IMR-90 (cell line): ENCODE measurements at regions not wholly inside any gene's neighbourhood (a gene's known extent, or its start where the extent isn't known, plus 50 kb on each side); places are given as distances from the start of the nearest gene placed in this dataset.

Source experiments
- ATAC-seq: fragments of 200-7000 bp; cut with Tn5 transposase; 2 replicates; pipeline ENCODE4 v1.9.1; 2020; ENCODE audit warnings: low read depth, mild to moderate bottlenecking, moderate library complexity
- BruUV-seq: library from RNA; stranded (reverse); fragments of 400-500 nt; replicated peaks from 2 replicates; lab custom pipeline; 2021; lab: Mats Ljungman, UMichigan
- CTCF ChIA-PET: fragments of 300-600 bp; formaldehyde crosslinking; extraction: SDS; loops from one replicate; lab custom pipeline; 2021; ENCODE audit warnings: antibody characterized with exemption; lab: Yijun Ruan, JAX
- POLR2A ChIA-PET: fragments of 300-600 bp; sonication (Branson Sonifier 250); formaldehyde crosslinking; loops from one replicate; lab custom pipeline; 2022; ENCODE audit warnings: antibody characterized with exemption; ENCODE audit not compliant: unreplicated experiment; lab: Charles Lee
- DNase-seq: peaks from one replicate; pipeline ENCODE4 v3.0.0; 2013
- H2AFZ ChIP-seq: replicated peaks from 2 replicates; pipeline ENCODE3; 2013; ENCODE audit warnings: low read length, mild to moderate bottlenecking; ENCODE audit not compliant: poor library complexity
- H2AK5ac ChIP-seq: 2 replicates; pipeline ENCODE4 v1.6.1; 2013; ENCODE audit warnings: low read depth, low read length, inconsistent platforms
- H2AK9ac ChIP-seq: replicated peaks from 2 replicates; pipeline ENCODE3; 2013; ENCODE audit warnings: mild to moderate bottlenecking, low read depth, low read length, moderate library complexity; ENCODE audit not compliant: poor library complexity
- H2BK120ac ChIP-seq: 2 replicates; pipeline ENCODE4 v1.6.1; 2013; ENCODE audit warnings: low read depth, low read length, inconsistent platforms
- H2BK15ac ChIP-seq: 3 replicates; pipeline ENCODE4 v1.6.1; 2013; ENCODE audit warnings: low read depth, low read length, inconsistent platforms
- H2BK20ac ChIP-seq: 2 replicates; pipeline ENCODE4 v1.6.1; 2013; ENCODE audit warnings: low read depth, mild to moderate bottlenecking, inconsistent platforms, low read length, moderate library complexity
- H2BK5ac ChIP-seq: 2 replicates; pipeline ENCODE4 v1.6.1; 2013; ENCODE audit warnings: mild to moderate bottlenecking, low read depth, low read length, inconsistent platforms; ENCODE audit not compliant: poor library complexity, severe bottlenecking
- H3K14ac ChIP-seq: replicated peaks from 2 replicates; pipeline ENCODE4 v1.6.1; 2013; ENCODE audit warnings: low read depth, low read length, inconsistent platforms
- H3K18ac ChIP-seq: 2 replicates; pipeline ENCODE4 v1.6.1; 2013; ENCODE audit warnings: low read depth, low read length, control low read depth
- H3K23ac ChIP-seq: 2 replicates; pipeline ENCODE4 v1.6.1; 2013; ENCODE audit warnings: low read depth, low read length, inconsistent platforms
- H3K27ac ChIP-seq: 2 replicates; pipeline ENCODE4 v1.5.1; 2013; ENCODE audit warnings: mild to moderate bottlenecking, control low read depth, low read length; ENCODE audit not compliant: insufficient read depth
- H3K27me3 ChIP-seq: 2 replicates; pipeline ENCODE4 v1.6.1; 2013; ENCODE audit warnings: low read length; ENCODE audit not compliant: control insufficient read depth, insufficient read depth
- H3K36me3 ChIP-seq: 2 replicates; pipeline ENCODE4 v1.6.1; 2013; ENCODE audit warnings: low read length, mixed read lengths; ENCODE audit not compliant: control insufficient read depth, insufficient read depth
- H3K4ac ChIP-seq: 2 replicates; pipeline ENCODE4 v1.6.1; 2013; ENCODE audit warnings: low read depth, low read length, inconsistent platforms
- H3K4me1 ChIP-seq: 2 replicates; pipeline ENCODE4 v1.6.1; 2013; ENCODE audit warnings: low read length, mixed read lengths; ENCODE audit not compliant: control insufficient read depth, insufficient read depth
- H3K4me2 ChIP-seq: 2 replicates; pipeline ENCODE4 v1.6.1; 2013; ENCODE audit warnings: low read depth, mild to moderate bottlenecking, control low read depth, low read length, moderate library complexity
- H3K4me3 ChIP-seq: 2 replicates; pipeline ENCODE4 v1.5.1; 2013; ENCODE audit warnings: low read depth, mild to moderate bottlenecking, control low read depth, low read length, moderate library complexity; ENCODE audit not compliant: insufficient read depth
- H3K56ac ChIP-seq: 2 replicates; pipeline ENCODE4 v1.6.1; 2013; ENCODE audit warnings: low read length, inconsistent platforms; ENCODE audit not compliant: insufficient read depth; ENCODE audit errors: extremely low read depth
- H3K79me1 ChIP-seq, 2 experiments: 2 replicates each; pipeline ENCODE4 v1.6.1; 2013; ENCODE audit warnings: low read length in 2 of 2, inconsistent platforms in 1 of 2, low read depth in 1 of 2
- H3K9ac ChIP-seq: 2 replicates; pipeline ENCODE4 v1.6.1; 2013; ENCODE audit warnings: low read depth, low read length, control low read depth
- H3K9me1 ChIP-seq: 2 replicates; pipeline ENCODE4 v1.6.1; 2013; ENCODE audit warnings: low read length, inconsistent platforms; ENCODE audit not compliant: insufficient read depth
- H3K9me3 ChIP-seq: 2 replicates; pipeline ENCODE4 v1.6.1; 2013; ENCODE audit warnings: low read length; ENCODE audit not compliant: control insufficient read depth, insufficient read depth
- H4K20me1 ChIP-seq: 2 replicates; pipeline ENCODE4 v1.6.1; 2013; ENCODE audit warnings: low read length, inconsistent platforms; ENCODE audit not compliant: insufficient read depth
- H4K5ac ChIP-seq: 2 replicates; pipeline ENCODE4 v1.6.1; 2013; ENCODE audit warnings: mild to moderate bottlenecking, low read depth, low read length, control low read depth
- H4K8ac ChIP-seq, 2 experiments: 2 replicates each; pipeline ENCODE4 v1.6.1; 2013; ENCODE audit warnings: low read depth in 2 of 2, low read length in 2 of 2, control low read depth in 1 of 2, inconsistent platforms in 1 of 2
- H4K91ac ChIP-seq: 2 replicates; pipeline ENCODE4 v1.6.1; 2013; ENCODE audit warnings: low read depth, low read length, inconsistent platforms; ENCODE audit not compliant: insufficient read depth
- MAFK ChIP-seq: IDR thresholded peaks from 2 replicates; pipeline ENCODE4 v1.6.1; 2012; ENCODE audit warnings: low read depth, low read length, improper control_type of control experiment
- MXI1 ChIP-seq: IDR thresholded peaks from 2 replicates; pipeline ENCODE4 v1.6.1; 2012; ENCODE audit warnings: low read depth, mild to moderate bottlenecking, low read length, moderate library complexity, borderline replicate concordance
- USF2 ChIP-seq: fragments of 150-350 bp; IDR thresholded peaks from 2 replicates; pipeline ENCODE4 v1.6.1; 2017; ENCODE audit warnings: mild to moderate bottlenecking, antibody characterized with exemption, low read length, low read depth
- WGBS, 2 experiments: methylation state at CpG; one replicate each; pipeline versions ENCODE4 v1.1.5 to v1.1.7; 2013; ENCODE audit warnings: missing lambda C conversion rate in 2 of 2; ENCODE audit not compliant: insufficient read length in 1 of 2; ENCODE audit errors: extremely low coverage in 2 of 2; 5-methylcytosine and 5-hydroxymethylcytosine counted together
- dilution Hi-C: fragments of 300-500 bp; cut with HindIII; formaldehyde crosslinking; loops from one replicate; pipeline ENCODE4 v1.14.3; 2018; ENCODE audit warnings: low sequenced_read_pairs; ENCODE audit not compliant: unreplicated experiment
- in situ Hi-C: fragments of 300-500 bp; cut with MboI; formaldehyde crosslinking; loops from 3 replicates; pipeline ENCODE4 v1.14.3; 2019; ENCODE audit warnings: low sequenced_read_pairs, inconsistent platforms, mixed read lengths
- intact Hi-C: fragments of 100-400 bp; cut with micrococcal nuclease; formaldehyde crosslinking; loops from 2 replicates; pipeline ENCODE4 v1.10.0; 2022
- TF ChIP-seq, protein P1 (sequence below): fragments of 150-350 bp; IDR thresholded peaks from 2 replicates; pipeline ENCODE4 v1.6.1; 2016; ENCODE audit warnings: low read depth, mild to moderate bottlenecking, low read length, moderate library complexity, borderline replicate concordance

DNA sequence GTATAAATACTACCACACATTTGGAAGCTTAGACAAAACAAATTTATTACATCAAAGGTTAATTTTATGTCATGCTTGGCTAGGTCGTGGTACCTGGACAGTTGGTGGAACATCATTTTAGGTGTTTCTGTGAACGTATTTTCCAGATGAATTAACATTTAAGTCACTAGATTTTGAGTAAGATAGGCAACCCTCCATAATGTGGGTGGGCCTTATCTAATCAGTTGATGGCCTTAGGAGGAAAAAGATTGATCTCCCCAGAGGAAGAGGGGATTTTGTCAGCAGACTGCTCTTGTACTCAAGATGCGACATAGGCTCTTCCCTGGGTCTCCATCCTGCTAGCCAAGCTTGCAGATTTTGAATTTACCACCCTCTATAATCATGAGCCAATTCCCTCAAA lies 85.0 kb downstream of the RPRM start:
- Histone ChIP-seq H3K4me3 (no peak overlapping the region), H3K4me1 (no peaks in the 10 kb centered on the region), H2AK9ac (no peak overlapping the region), H2BK20ac (no peak overlapping the region), H4K91ac (no peak overlapping the region), H3K4ac (no peak overlapping the region), H4K5ac (no peak overlapping the region), H3K27ac (no peak overlapping the region), H3K4me2 (no peak overlapping the region), H4K20me1 (no peaks in the 10 kb centered on the region), H3K79me1 (no peaks in the 10 kb centered on the region), H3K14ac (no peak overlapping the region), H3K36me3 (no peaks in the 10 kb centered on the region), H2BK15ac (no peak overlapping the region), H2AK5ac (no peak overlapping the region), H2AFZ (no peak overlapping the region), H3K9me3 (peaks cover 2% of the 10 kb centered on the region; the same call in 1 of the 2 replicates), H3K56ac (no peak overlapping the region), H3K23ac (no peak overlapping the region), H2BK120ac (no peak overlapping the region), H2BK5ac (no peak overlapping the region), H3K9me1 (no peaks in the 10 kb centered on the region), H3K9ac (no peak overlapping the region), H3K27me3 (no peaks in the 10 kb centered on the region), H3K18ac (no peak overlapping the region), H4K8ac (no peak overlapping the region)
- POLR2A ChIA-PET, result no interaction called here
- CTCF ChIA-PET, result no interaction called here
- no peak for TF ChIP-seq MXI1
- TF ChIP-seq, protein P1, sequence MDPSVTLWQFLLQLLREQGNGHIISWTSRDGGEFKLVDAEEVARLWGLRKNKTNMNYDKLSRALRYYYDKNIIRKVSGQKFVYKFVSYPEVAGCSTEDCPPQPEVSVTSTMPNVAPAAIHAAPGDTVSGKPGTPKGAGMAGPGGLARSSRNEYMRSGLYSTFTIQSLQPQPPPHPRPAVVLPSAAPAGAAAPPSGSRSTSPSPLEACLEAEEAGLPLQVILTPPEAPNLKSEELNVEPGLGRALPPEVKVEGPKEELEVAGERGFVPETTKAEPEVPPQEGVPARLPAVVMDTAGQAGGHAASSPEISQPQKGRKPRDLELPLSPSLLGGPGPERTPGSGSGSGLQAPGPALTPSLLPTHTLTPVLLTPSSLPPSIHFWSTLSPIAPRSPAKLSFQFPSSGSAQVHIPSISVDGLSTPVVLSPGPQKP, result no peak
- no peak for TF ChIP-seq MAFK
- TF ChIP-seq USF2, result no peak
- in situ Hi-C loops, result no loop called here
- no peak for DNase-seq
- intact Hi-C loops, result no loop called here
- no peak for ATAC-seq
- WGBS, 2 experiments, result 67% methylated on average over 1 of the region's 3 CpGs; no CpG with 5 or more reads in 1 of the 2 experiments
- no TSS peak for BruUV-seq
- dilution Hi-C loops, result no loop called here
